GM19351 (cell line): ENCODE measurements at regions not wholly inside any gene's neighbourhood (a gene's known extent, or its start where the extent isn't known, plus 50 kb on each side); places are given as distances from the start of the nearest gene placed in this dataset.
"Not testable (repeated sequence)": the region's sequence is repeated elsewhere in the genome, so short reads cannot be mapped to it uniquely, and the experiment has no call there.

ENCODE experiments used
- ATAC-seq: cut with Tn5 transposase; IDR thresholded peaks from one replicate; pipeline ENCODE4 v1.9.1; 2021; ENCODE audit warnings: mild to moderate bottlenecking, moderate library complexity; ENCODE audit not compliant: unreplicated experiment

GRCh38 chr6:22126910-22127309 is 169.9 kb downstream of the PRL start:
- ATAC-seq = no peak

GRCh38 chr6:22129751-22130150 is 167.1 kb downstream of the PRL start:
- no peak for ATAC-seq

GRCh38 chr6:22132656-22133055 is 164.2 kb downstream of the PRL start:
- ATAC-seq = no peak

GRCh38 chr6:22133357-22133756 is 163.5 kb downstream of the PRL start:
- ATAC-seq = no peak

GRCh38 chr6:22134308-22134707 is 162.5 kb downstream of the PRL start:
- no peak for ATAC-seq

- no peak for ATAC-seq
Observed at GRCh38 chr6:22135395-22135794, 161.4 kb downstream of the PRL start.

GRCh38 chr6:22140736-22141135 is 156.1 kb downstream of the PRL start:
- ATAC-seq = not testable (repeated sequence)

GRCh38 chr6:22141241-22141745 is 155.5 kb downstream of the PRL start:
- no peak for ATAC-seq

GRCh38 chr6:22142856-22143255 is 154.0 kb downstream of the PRL start:
- no peak for ATAC-seq

GRCh38 chr6:22145376-22145775 is 151.5 kb downstream of the PRL start:
- no peak for ATAC-seq

GRCh38 chr6:22145823-22146677 is 150.8 kb downstream of the PRL start:
- no peak for ATAC-seq

GRCh38 chr6:22146678-22146930 is 150.2 kb downstream of the PRL start:
- ATAC-seq = no peak

GRCh38 chr6:22146931-22147701 is 149.7 kb downstream of the PRL start:
- ATAC-seq = no peak

GRCh38 chr6:22147921-22148776 is 148.7 kb downstream of the PRL start:
- no peak for ATAC-seq

GRCh38 chr6:22149096-22149495 is 147.7 kb downstream of the PRL start:
- ATAC-seq = no peak

- no peak for ATAC-seq
Observed at GRCh38 chr6:22149501-22150367, 147.1 kb downstream of the PRL start.

- no peak for ATAC-seq
Observed at GRCh38 chr6:22150368-22151035, 146.3 kb downstream of the PRL start.

- no peak for ATAC-seq
Observed at GRCh38 chr6:22151892-22152291, 144.9 kb downstream of the PRL start.

GRCh38 chr6:22152841-22153240 is 144.0 kb downstream of the PRL start:
- no peak for ATAC-seq
